Hepatocyte (in vitro differentiated cells): ENCODE measurements at regions not wholly inside any gene's neighbourhood (a gene's known extent, or its start where the extent isn't known, plus 50 kb on each side); places are given as distances from the start of the nearest gene placed in this dataset.

Experiments
- DNase-seq: peaks from one replicate; pipeline ENCODE4 v3.0.0-alpha.2; 2016; ENCODE audit warnings: low spot score
- H2AFZ ChIP-seq: fragments of 200-600 bp; sonication (generic); 2 replicates; pipeline ENCODE4 v1.6.0; 2016; ENCODE audit warnings: antibody characterized with exemption, mild to moderate bottlenecking
- H3K27ac ChIP-seq: fragments of 200-600 bp; sonication (generic); 2 replicates; pipeline ENCODE4 v1.5.1; 2016; ENCODE audit warnings: mild to moderate bottlenecking
- H3K27me3 ChIP-seq: fragments of 200-600 bp; sonication (generic); 2 replicates; pipeline ENCODE4 v1.6.1; 2016
- H3K36me3 ChIP-seq: fragments of 200-600 bp; sonication (generic); replicated peaks from 2 replicates; pipeline ENCODE4 v1.5.1; 2016; ENCODE audit warnings: low read depth; ENCODE audit not compliant: insufficient read depth
- H3K4me1 ChIP-seq: fragments of 200-600 bp; sonication (generic); 2 replicates; pipeline ENCODE4 v1.5.1; 2016; ENCODE audit warnings: mild to moderate bottlenecking, moderate library complexity; ENCODE audit not compliant: insufficient read depth
- H3K4me2 ChIP-seq: fragments of 200-600 bp; sonication (generic); 2 replicates; pipeline ENCODE4 v1.6.0; 2016
- H3K4me3 ChIP-seq: fragments of 200-600 bp; sonication (generic); 2 replicates; pipeline ENCODE4 v1.5.1; 2016; ENCODE audit warnings: mild to moderate bottlenecking
- H3K79me2 ChIP-seq: fragments of 200-600 bp; sonication (generic); 2 replicates; pipeline ENCODE4 v1.6.0; 2017; ENCODE audit warnings: mild to moderate bottlenecking
- H3K9me2 ChIP-seq: fragments of 200-600 bp; sonication (generic); replicated peaks from 2 replicates; pipeline ENCODE4 v1.6.0; 2017; ENCODE audit warnings: mild to moderate bottlenecking; ENCODE audit not compliant: insufficient read depth
- H3K9me3 ChIP-seq: fragments of 200-600 bp; sonication (generic); 2 replicates; pipeline ENCODE4 v1.5.1; 2016; ENCODE audit warnings: low read depth, mild to moderate bottlenecking
- H4K20me1 ChIP-seq: fragments of 200-600 bp; sonication (generic); 2 replicates; pipeline ENCODE4 v1.6.0; 2016; ENCODE audit warnings: mild to moderate bottlenecking; ENCODE audit not compliant: insufficient read depth, poor library complexity, severe bottlenecking
- EZH2 ChIP-seq: fragments of 200-600 bp; sonication (generic); IDR thresholded peaks from 2 replicates; pipeline ENCODE4 v1.6.1; 2016; ENCODE audit warnings: antibody characterized with exemption, mild to moderate bottlenecking, borderline replicate concordance
- EZH2phosphoT487 ChIP-seq: fragments of 200-600 bp; sonication (generic); IDR thresholded peaks from one replicate; pipeline ENCODE4 v1.6.1; 2018; ENCODE audit warnings: antibody characterized with exemption, mild to moderate bottlenecking, low read depth, moderate library complexity; ENCODE audit not compliant: unreplicated experiment, severe bottlenecking
- WGBS: methylation state at CpG from one replicate; pipeline ENCODE4 v1.1.6; 2016; ENCODE audit warnings: low lambda C conversion rate; ENCODE audit errors: missing lambda C conversion rate; 5-methylcytosine and 5-hydroxymethylcytosine counted together
- TF ChIP-seq, protein P1 (sequence below): fragments of 200-600 bp; sonication (generic); IDR thresholded peaks from 2 replicates; pipeline ENCODE4 v1.5.1; 2016; ENCODE audit warnings: antibody characterized with exemption, mild to moderate bottlenecking; ENCODE audit not compliant: poor library complexity

DNA sequence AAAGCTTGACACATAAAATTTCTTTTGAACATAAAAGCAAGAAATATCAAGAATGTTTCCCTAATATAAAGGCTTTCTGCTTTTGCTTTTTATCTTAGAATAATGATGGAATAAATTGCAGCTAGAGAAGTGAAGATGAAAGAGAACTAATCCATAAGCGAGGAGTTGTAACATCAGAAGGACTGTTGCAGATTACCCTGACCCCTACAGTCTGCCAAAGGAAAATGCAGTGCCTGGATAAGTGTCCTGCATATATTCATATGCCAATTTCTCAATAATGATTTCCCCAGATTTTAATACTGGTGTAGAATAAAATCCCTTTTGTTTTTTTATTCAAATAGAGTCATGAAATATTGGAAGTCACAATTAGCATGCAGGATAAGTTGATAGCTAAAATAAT lies 115.9 kb downstream of the MAGEC2 start:
- H3K27me3 ChIP-seq, result no peaks in the 10 kb centered on the region
- no peaks in the 10 kb centered on the region for H4K20me1 ChIP-seq
- H3K4me2 ChIP-seq, result no peak overlapping the region
- no peaks in the 10 kb centered on the region for H3K9me2 ChIP-seq
- H3K27ac ChIP-seq, result no peak overlapping the region
- no peak overlapping the region for H3K4me3 ChIP-seq
- H3K9me3 ChIP-seq, result no peaks in the 10 kb centered on the region
- H3K36me3 ChIP-seq, result no peaks in the 10 kb centered on the region
- H3K4me1 ChIP-seq, result no peaks in the 10 kb centered on the region
- 50% methylated on average over 1 of the region's 1 CpG for WGBS
- H2AFZ ChIP-seq, result no peak overlapping the region
- no peak for TF ChIP-seq EZH2phosphoT487
- TF ChIP-seq, protein P1, sequence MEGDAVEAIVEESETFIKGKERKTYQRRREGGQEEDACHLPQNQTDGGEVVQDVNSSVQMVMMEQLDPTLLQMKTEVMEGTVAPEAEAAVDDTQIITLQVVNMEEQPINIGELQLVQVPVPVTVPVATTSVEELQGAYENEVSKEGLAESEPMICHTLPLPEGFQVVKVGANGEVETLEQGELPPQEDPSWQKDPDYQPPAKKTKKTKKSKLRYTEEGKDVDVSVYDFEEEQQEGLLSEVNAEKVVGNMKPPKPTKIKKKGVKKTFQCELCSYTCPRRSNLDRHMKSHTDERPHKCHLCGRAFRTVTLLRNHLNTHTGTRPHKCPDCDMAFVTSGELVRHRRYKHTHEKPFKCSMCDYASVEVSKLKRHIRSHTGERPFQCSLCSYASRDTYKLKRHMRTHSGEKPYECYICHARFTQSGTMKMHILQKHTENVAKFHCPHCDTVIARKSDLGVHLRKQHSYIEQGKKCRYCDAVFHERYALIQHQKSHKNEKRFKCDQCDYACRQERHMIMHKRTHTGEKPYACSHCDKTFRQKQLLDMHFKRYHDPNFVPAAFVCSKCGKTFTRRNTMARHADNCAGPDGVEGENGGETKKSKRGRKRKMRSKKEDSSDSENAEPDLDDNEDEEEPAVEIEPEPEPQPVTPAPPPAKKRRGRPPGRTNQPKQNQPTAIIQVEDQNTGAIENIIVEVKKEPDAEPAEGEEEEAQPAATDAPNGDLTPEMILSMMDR, result peak; percentile 41
- DNase-seq, result peak; percentile 17
- H3K79me2 ChIP-seq, result no peaks in the 10 kb centered on the region

DNA sequence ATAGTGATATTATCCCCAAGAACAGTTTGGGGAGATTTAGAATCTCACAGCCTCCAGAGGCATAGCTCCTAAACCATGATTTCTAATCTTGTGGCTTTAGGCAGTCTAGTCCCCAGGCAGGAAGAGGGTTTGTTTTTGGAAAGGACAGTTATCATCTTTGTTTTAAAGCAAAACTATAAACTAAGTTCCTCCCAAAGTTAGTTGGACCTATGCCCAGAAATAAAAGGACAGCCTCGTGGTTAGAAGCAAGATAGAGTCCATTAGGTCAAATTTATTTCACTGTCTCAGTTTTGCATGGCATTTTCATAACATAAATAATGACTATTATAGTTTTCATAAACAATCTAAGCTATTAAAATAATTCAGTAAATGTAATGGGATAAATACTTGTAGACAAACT lies 120.5 kb downstream of the MAGEC2 start:
- no peaks in the 10 kb centered on the region for H3K27me3 ChIP-seq
- no peak for DNase-seq

GRCh38 chrX:142076633-142077032 lies 128.5 kb downstream of the MAGEC2 start:
- no peak overlapping the region for H2AFZ ChIP-seq
- H3K4me1 ChIP-seq, result no peaks in the 10 kb centered on the region
- H3K9me3 ChIP-seq, result no peaks in the 10 kb centered on the region
- WGBS, result 57% methylated on average over 2 of the region's 2 CpGs
- no peak overlapping the region for H3K4me2 ChIP-seq
- H3K27ac ChIP-seq, result no peak overlapping the region
- no peaks in the 10 kb centered on the region for H3K79me2 ChIP-seq
- DNase-seq, result peak; percentile 12
- H3K27me3 ChIP-seq, result no peaks in the 10 kb centered on the region
- TF ChIP-seq, protein P1, result no peak
- TF ChIP-seq EZH2 (no peak), EZH2phosphoT487 (no peak)
- H4K20me1 ChIP-seq, result no peaks in the 10 kb centered on the region
- H3K36me3 ChIP-seq, result no peaks in the 10 kb centered on the region
- no peak overlapping the region for H3K4me3 ChIP-seq
- no peaks in the 10 kb centered on the region for H3K9me2 ChIP-seq

More for the DNA sequence above, 120.5 kb downstream of the MAGEC2 start:
- no peaks in the 10 kb centered on the region for H3K79me2 ChIP-seq
- no peaks in the 10 kb centered on the region for H3K36me3 ChIP-seq
- WGBS, result 31% methylated on average over 1 of the region's 1 CpG
- no peak overlapping the region for H3K27ac ChIP-seq
- no peaks in the 10 kb centered on the region for H3K9me3 ChIP-seq
- H3K9me2 ChIP-seq, result no peaks in the 10 kb centered on the region
- no peak overlapping the region for H2AFZ ChIP-seq
- no peak overlapping the region for H3K4me2 ChIP-seq
- no peak overlapping the region for H3K4me3 ChIP-seq
- H3K4me1 ChIP-seq, result no peaks in the 10 kb centered on the region
- no peak for TF ChIP-seq EZH2phosphoT487
- TF ChIP-seq, protein P1, result no peak
- TF ChIP-seq EZH2, result no peak
- H4K20me1 ChIP-seq, result no peaks in the 10 kb centered on the region

DNA sequence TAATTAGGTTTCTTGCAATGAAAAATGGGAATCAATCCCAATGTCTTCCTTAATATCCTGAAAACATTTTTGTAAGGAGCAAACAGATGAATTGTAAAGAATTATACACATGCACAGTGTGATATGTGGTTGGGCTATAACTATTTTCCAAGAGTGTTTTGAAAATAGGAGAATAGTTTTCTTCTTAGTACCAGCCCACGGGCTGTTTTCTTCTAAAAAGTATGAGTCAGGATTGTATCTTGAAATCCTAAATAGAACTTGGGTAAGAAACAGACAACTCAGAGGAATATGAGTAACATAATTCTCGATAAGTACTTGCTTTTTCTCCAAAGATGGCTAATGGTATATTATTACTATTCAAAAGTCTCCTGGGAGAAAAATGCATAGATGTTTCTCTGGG lies 136.7 kb downstream of the MAGEC2 start:
- no peak for DNase-seq
- no peaks in the 10 kb centered on the region for H3K9me2 ChIP-seq
- H4K20me1 ChIP-seq, result no peaks in the 10 kb centered on the region
- H3K36me3 ChIP-seq, result no peaks in the 10 kb centered on the region
- no peaks in the 10 kb centered on the region for H3K9me3 ChIP-seq
- no peak overlapping the region for H3K27ac ChIP-seq
- no peak overlapping the region for H3K4me3 ChIP-seq
- H2AFZ ChIP-seq, result no peak overlapping the region
- TF ChIP-seq EZH2phosphoT487 (no peak), EZH2 (no peak)
- TF ChIP-seq, protein P1, result no peak
- H3K27me3 ChIP-seq, result no peaks in the 10 kb centered on the region
- H3K4me1 ChIP-seq, result no peaks in the 10 kb centered on the region
- WGBS, result 52% methylated on average over 2 of the region's 2 CpGs
- no peaks in the 10 kb centered on the region for H3K79me2 ChIP-seq
- H3K4me2 ChIP-seq, result no peak overlapping the region
